COLO829 (cell line): ENCODE measurements at regions not wholly inside any gene's neighbourhood (a gene's known extent, or its start where the extent isn't known, plus 50 kb on each side); places are given as distances from the start of the nearest gene placed in this dataset.

Experiments
- DNase-seq: peaks from one replicate; pipeline ENCODE4 v3.0.0; 2012; ENCODE audit warnings: low spot score

DNA sequence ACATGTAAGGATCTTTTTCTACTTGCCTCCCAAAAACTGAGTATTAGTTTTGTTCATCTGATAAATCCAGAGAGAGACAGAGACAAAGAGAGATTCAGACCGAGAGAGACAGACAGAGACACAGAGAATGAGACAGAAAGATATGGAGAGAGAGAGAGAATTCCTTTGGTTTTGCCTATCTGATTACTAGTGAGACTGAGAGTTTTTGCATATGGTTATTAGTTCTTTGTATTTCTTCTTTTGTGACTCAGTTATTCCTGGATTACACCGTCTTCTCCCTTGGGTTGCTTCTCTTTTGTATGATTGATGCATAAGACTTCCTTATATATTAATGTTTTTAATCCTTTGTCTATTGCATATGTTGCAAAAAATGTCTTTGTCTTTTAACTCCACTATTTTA lies 91.2 kb upstream of the SPATA31C2 start:
- DNase-seq, result no peak

DNA sequence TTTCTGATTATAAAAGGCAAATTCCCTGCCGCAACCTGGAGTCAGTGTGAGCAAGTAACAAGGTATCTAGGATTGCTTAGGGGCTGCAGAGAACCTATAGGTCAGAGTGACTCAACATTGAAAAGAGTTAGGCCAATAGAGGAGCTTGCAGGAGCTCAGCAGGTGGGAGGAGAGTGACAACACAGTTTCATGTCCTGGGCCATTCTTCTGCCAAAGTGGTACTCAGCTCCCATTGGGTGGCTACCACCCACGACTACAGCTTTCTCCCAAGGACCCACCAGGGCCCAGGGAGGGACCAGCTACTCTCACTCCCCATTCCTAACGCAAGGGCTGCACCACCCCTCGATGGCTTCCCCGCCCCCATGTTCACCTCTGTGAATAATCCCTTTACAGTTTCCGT lies 86.7 kb upstream of the SPATA31C2 start:
- DNase-seq, result no peak

DNA sequence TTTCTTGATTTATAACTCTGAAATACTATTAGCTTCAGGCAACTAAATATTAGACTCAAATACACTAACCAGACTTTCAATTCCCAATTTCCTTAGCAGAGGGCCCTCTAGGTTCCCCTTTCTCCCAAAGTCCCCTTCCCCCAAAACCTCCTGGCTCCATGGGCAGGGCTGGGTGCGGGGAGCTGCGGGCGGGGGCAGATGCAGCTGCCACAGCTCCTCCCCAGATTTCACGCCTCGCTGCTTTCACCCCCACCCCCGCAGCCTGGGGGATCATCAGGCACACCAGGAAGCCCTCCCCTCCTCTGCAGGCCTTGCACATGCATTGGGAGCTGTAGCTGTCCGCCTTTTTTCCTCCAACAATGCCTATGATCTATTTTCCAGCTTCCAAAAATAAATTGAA lies 82.8 kb upstream of the SPATA31C2 start:
- no peak for DNase-seq

DNA sequence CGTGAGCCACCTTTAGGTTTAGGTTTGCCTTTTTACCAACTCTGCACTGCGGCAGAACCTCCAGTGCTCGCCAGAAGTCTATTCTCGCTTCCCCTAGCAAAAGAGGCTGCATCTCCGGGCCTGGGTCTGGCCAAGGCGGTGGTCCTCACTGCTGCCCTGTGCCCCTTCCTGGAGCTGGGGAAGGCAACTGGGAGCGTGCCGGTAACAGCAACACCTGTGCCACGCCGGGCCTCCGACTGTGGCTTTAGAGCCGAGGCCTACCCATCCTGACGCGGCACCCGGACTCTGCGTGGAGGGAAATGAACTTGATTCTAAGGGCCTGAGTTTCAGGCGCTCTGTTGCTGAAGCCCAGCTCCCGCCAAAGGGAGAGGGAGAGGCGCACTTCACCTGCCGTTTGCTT lies 82.4 kb upstream of the SPATA31C2 start:
- no peak for DNase-seq

DNA sequence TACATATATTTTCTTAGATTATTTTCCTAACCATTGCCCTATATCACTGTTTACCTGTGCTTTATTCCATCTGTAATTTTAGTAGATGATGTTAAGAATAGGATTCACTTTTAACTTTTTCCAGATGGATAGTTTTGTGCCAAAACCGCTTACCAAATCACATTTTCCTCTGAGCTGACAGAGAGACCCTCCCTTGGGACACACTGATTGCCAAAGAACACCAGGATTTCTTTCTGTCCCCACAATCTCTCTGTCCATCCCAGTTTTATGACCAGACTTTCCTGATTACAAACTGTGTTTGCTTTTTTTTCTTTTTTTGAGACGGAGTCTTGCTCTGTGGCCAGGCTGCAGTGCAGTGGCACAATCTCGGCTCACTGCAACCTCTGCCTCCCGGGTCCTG lies 81.3 kb upstream of the SPATA31C2 start:
- no peak for DNase-seq

DNA sequence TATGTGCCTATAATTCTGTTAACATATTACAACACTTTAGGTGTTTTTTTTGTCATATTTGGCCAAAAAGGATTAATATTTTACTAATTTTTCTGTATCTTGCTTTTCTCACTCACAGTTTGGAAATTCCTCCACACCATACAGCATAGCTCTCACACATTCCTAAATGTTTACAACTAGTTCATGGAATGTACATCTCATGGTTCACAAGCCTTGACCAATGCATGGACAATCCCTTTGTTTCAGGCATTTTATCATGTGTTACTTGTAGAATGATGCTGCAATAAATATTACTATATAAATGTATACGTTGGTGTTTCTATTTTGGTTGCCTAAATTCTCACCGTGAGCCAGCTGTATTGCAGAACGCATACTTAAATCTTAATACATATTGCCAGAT lies 80.5 kb upstream of the SPATA31C2 start:
- no peak for DNase-seq

DNA sequence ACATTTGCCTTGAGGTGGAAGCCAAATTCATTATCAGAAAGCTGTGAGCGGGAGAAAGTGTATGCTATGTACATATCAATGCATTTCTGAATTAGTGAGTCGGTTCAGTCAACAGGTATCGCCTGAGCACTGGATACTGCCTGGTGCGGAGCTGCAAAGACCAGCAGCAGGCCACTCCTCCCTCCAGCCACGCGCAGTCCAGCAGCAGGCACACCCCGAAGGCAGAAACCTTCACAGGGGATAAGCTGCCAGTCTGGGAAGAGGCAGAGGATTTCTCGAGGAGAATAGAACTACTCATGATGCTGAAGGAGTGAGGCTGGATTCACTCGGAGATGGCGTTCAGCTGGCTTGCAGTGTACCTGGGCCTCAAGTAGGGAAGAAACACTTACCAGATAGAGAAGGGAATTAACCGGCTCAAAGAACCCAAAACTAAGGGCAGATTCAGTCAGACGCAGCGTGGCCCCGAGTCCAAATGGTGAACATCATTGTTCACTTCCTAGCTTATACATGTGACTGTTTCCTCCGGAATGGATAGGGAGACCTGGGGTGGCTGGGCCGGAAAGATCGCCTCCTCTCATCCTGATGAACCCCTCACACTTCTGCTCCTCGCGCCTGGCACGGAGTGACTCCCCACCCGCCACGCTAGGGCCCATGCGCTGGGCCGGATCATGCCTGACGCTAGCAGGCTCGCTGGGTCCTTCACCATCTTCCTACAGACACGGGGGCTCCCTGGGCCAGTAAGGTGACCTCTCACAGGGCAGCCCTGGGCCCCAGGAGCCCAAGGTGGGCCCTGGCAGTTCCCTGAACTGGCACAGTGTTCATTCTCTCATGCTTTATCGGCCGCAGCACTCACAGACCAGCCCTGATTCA lies 78.1 kb upstream of the SPATA31C2 start:
- no peak for DNase-seq

DNA sequence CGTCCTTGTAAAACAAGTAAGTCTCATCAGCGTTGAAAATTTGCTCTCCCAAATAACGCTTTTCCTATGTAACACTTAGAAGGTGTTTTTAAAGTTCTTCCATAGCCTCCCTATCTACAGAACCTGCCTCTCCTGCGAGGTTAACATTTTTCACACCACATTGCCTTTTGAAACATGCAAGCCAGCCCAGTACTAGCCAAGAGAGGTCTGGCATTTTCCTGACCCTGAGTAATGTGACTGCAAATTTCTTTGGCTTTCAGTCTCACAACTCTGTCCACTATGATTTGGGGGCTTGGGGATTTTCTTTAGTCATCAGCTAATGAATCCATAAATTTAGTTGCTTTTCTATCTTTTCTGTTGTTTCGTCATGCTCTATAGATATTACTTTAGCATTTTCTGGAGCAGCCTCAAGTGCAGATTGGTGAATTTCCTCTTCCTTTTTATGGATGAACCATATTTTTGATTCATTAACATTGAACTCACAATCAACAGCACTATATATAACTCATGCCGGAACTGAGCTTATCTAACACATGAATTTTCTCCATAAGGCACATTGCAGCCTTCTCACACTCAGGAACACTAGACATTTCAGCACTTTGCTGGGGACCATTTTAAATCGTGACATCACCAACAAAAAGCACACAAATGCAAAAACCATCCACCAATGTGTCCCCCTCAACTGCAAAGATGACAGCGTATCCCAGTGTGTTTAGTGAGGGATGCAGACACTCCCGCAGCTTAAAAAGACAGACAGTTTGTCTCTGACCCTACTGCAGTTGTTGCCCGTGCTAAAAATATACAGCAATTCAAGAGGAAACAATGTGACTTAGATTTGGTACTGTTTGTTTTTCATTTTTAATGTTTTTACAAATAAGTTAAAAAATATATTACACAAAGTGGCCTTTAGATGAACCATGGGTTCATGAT lies 77.2 kb upstream of the SPATA31C2 start:
- no peak for DNase-seq

DNA sequence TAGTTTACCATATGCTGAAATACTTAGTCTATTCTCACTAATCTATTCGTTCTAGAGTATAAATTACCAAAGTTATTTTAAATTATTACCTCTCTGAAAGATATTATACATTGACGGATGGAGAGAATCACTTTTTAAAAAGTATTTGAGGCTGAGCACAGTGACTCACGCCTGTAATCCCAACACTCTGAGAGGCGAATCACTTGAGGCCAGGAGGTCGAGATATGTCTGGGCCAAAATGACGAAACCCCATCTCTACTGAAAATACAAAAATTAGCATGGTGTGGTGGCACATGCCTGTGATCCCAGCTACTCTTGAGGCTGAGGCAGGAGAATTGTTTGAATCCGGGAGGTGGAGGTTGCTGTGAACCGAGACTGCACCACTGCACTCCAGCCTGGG lies 64.0 kb upstream of the SPATA31C2 start:
- no peak for DNase-seq

DNA sequence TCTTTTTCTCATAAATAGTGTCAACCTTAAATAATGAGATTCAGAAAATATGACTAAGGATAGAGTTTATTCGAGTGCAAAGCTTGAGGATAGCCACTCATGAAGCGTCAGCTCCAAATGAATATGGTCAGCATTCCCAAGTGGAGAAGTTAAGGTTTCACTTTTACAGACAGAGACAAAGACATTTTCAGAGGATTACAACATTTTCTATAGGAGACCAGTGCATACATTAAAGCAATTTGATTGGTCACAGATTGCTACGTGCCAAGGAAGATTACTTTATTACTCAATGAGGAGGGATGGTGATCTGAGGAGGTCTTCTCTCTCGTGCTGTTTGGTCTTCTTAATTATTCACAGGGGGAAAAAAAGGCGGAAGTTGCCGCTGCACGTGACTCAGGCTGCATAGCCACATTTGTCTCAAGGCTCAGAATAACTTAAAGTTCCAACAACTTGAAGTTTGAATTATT lies 60.1 kb upstream of the SPATA31C2 start:
- DNase-seq, result peak; percentile 8

DNA sequence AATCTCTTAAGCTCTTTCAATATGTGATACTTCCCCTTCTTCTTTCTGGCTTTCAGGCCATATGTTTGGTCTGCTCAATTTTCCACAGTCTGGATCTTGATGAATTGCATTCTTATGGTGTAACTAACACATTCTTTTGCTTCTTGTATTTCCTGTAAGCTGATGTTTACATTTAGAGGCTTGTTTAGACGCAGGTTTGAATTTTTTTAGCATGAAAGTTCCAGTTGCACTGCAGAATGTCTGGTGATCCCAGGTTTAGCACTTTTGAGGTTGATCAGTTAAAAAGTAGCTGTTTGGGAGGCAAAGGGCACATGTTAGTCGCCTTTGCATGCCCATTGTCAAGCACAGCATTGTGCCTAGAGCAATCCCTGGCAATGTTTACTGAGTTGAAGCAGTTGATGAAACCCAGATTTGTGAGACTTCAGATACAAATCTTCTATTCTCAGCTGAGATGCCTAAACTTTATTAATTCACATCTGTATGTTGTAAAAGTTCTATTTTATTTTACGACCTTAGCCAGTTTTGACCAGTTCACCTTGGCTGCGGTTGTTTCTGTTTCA lies 59.6 kb upstream of the SPATA31C2 start:
- peak; percentile 27 for DNase-seq

DNA sequence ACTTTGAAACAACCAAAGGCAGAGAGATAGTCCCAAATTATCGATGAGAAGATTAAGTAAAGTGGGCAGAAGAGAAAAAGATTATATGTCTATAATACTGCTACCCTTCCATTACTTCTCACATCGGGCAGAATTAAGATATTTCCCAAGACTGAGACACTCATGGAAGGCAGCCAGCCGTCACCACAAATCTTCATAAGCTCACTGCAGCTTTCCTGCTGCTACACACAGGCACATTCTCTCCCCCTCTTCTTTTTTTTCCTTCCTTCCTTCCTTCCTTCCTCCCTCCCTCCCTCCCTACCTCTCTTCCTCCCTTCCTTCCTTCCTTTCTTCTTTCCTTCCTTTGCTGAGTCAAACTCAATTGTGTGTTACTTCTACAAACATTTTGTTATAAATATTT lies 58.7 kb upstream of the SPATA31C2 start:
- DNase-seq, result no peak

DNA sequence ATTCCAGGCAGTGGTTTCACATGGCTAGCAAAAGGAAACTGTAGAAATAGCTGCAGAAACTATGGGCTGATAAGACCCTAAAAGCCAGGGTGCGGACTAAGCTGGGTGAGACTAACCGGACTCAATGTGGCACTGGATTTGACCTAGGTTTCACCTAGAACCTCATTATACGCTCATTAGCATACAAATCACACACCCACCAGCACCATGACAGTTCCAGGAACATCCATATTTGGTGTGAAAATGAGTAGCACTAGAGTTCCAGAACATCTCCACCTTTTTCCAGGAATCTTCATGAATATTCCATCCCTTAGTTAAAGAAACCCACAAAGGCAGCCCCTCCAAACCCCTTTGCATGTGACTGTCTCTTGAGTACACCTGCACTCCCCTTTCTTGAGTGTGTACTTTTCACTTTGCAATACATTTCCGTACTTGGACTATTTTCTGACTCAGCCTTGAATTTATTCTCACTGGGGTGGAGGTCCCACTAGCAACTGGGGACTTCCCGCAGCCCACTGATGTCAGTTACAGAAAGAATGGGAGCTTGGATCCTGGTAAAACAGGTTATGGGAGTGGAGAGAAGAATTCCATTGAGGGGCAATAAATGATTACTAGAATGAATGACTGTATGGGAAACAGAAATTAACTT lies 58.0 kb upstream of the SPATA31C2 start:
- DNase-seq, result no peak

DNA sequence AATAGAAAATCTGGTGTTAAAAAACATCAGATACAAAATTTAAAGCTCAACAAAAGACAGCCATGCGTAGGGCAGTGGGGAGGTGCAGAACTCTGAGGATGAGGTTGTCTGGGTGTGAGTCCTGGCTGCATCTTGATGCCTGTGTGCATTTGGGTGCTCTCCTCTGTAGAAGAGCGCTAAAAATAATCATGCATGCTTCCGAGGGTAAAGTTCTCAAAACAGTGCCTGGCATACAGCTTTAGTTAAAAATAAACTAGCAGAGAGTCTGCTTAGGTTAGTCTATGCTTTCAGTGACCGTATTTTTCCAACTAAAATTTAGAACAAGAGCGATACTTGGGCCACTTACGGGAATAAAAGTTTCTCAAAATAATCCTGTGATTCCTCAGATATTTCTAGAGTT lies 55.5 kb upstream of the SPATA31C2 start:
- no peak for DNase-seq

DNA sequence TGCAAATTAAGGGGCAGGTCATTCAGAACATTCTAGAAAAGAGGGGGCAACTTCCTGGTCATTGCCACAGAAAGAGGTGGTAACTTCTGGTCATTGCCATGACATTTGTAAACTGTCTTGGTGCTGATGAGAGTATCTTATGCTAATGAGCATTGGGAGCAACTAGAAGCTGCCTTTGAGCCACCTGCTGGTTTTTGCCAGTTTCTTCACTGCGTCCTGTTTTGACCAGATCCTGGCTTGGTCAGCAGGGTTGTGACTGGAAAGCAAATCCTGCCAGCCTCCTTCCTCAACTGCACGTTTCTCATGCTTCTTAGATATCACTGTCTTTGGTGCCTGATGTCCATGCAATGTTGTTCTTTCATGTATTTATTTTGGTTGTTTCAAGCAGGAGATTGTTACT lies 53.2 kb upstream of the SPATA31C2 start:
- no peak for DNase-seq

DNA sequence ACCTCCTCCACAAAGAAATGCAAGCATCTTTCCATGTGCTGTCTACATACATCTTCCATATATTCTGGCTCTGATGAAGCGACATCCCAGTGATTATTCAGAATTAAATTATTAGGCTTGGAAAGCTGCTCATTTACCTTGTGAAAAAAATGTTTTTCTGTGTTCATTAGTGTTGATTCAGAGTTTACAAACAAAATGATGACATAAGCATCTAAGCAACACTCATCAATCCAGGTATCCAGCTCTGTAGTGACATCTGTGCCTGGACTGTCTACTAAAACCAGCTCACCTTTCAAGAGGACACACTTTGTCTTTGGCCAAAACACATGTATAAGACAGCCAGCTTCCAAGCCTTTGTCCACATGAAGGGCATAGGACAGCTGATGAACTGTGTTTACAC lies 51.1 kb upstream of the SPATA31C2 start:
- no peak for DNase-seq
